GM21786 (cell line): ENCODE measurements at regions not wholly inside any gene's neighbourhood (a gene's known extent, or its start where the extent isn't known, plus 50 kb on each side); places are given as distances from the start of the nearest gene placed in this dataset.

Experiments
- ATAC-seq: cut with Tn5 transposase; IDR thresholded peaks from one replicate; pipeline ENCODE4 v1.9.1; 2021; ENCODE audit not compliant: unreplicated experiment

DNA sequence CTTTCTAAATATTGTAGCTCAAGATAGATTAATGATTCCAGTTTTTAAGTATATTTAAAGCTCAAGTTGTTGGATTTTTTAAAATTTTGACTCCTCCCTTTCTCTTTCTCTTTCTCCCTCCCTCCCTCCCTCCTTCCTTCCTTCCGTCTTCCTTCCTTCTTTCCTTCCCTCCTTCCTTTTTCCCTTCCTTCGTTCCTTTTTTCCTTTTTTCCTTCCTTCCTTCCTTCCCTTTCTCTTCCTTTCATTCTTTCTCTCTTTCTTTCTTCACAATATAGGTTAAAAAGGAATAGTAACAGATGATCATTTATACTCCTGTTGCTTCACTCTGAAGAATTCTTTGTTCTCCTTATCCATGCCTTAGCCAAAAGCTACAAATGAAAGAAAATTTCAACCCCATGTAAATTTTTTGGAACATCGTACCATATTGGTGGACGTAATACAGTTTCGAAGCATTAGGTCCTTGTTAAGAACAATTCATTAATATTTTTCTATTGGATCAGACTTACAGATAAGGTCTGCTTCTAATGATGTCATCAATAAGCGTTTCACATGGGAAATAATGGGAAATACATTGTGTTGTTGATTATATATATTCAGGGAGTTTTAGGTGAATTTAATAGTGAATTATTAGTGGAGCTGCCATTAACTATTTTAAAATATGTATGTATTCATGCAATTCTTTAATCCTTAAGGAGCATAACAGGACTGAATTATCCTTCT lies 139.6 kb upstream of the SLC35B3 start:
- no peak for ATAC-seq

DNA sequence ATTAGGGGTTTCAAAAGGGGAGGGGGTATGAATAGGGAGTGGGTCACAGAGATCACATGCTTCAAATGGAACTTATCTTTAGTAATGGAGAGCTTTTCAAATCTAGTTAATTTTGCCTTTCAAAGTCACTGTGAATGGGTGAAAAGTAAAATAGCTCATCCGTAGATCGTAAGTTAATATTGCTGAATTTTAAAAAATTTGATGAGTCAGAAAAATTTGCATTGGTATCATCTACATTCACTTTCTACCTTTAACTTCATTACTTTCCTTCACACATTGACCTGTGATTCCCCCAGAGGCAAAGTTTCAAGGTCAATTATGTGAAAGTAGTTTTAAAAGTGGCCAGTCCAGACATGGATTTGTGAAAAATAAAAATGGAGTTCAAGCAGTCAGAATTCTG lies 139.0 kb upstream of the SLC35B3 start:
- no peak for ATAC-seq

- no peak for ATAC-seq
These were observed 135.0 kb upstream of the SLC35B3 start for GRCh38 chr6:8570256-8570920.

DNA sequence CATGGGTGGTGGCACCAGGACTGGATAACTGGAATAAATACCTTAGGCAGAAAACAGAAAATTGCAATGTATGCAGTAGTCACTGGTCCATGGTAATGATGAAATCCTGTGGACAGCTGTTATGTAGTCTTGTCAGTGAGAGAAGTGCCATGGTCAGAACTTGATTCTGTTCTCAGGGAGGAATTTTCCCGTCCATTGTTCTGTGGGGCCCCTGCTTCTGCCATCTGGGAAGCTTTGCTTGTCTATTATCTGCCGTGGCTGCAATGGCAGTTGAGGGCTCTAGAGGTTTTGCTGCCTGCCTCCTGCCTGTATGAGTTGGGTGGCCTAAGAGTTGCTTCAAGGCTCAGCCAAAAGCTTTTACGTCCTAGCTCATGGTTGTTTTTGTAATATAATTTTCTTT lies 126.8 kb upstream of the SLC35B3 start:
- no peak for ATAC-seq

- ATAC-seq: no peak
These were observed 123.6 kb upstream of the SLC35B3 start for GRCh38 chr6:8558953-8559352.

GRCh38 chr6:8557014-8557748 lies 121.8 kb upstream of the SLC35B3 start:
- ATAC-seq: no peak

DNA sequence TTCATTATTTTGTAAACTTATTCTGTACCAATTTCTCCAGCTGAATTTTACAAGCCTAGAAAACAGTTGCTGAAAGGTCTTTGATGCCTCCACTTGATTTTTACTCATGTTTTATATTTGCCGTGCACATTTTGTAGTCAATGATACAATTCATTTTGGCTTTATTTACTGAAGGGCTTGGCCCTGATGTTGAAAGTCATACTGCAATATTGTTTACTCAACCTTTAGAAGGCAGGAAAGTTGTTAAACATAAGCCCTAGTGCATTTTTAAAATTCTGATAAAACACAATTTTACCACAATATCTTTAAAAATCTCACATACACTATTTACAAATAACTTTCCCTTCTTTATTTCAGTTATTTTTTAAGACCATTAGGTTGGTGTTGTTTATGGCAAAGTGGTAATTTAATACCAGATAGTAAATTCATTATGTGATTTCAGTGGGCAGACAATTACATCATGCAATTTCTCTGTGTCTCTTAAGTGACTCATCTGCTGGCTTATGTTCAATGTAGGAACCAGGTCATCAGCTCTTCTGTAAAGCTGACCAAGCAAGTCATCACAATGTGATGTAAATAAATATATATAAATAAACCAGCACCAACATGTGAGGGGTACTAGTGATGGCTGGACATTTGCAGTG lies 121.1 kb upstream of the SLC35B3 start:
- ATAC-seq: no peak

DNA sequence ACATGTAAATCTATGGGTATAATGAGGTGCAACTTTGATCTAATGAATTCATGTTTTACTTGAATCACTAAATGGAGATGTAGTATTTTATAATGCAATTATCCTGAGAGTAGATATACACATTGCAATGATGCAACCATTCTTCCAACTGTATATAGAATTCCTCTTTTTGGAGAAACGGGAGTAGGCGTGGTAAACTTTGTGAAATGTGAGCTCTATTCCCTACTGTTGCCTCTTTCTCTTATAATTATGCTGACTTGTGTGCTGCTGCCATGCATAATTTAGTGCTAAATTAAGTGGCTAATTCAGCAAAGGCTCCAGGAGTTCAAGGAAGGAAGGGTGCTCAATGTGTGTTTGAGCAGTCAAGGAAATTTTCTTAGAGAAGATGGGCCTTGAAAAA lies 116.6 kb upstream of the SLC35B3 start:
- no peak for ATAC-seq

DNA sequence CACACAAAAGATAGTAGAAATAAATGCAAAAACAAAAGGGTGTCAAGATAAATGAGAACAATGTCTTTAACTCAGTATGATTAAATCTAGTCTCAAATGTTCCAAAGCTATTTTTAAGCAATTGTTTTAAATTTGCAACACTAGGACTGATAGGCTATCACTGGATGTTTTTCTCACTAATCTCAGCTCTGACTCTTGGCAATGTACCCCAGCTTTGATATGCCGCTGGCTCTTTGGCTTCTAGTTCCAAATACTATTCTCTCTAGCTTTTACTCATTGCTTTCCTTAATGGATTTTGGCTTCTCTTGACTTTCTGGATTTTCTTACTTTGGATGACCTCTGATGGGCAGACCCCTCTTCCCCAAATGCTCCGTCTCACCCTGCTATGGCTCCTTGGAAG lies 116.0 kb upstream of the SLC35B3 start:
- ATAC-seq: no peak

DNA sequence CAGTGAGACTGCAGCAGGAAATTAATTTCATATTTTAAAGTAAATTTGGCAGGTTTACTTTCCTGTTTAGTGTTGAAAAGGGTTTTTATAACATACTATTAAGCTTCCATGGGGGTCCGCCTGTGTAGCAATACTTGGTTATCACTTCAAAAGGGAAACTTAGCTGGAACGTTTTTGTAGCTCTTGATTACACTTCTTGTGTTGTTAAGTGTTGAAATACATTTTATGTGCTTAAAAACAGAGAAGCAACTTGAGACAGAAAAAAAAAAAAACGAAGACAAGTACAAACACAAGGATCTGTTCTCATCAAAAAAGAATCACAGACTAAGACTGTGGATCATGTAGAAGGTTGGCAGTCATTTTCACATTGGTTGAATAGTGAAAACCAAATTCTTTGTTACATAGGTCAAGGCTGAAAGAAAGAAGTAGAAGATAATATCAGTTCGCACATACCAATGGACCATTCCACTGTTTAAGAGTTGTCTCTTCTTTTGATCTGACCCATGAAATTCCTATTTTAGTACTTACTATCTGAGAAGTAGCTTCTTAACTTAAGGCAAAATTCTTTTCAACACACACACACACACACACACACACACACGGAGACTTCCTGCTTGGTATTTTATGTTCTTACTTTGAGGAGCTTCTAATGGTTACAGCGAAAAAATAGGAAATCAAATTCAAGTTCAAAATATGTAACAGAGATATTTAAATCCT lies 113.9 kb upstream of the SLC35B3 start:
- no peak for ATAC-seq

DNA sequence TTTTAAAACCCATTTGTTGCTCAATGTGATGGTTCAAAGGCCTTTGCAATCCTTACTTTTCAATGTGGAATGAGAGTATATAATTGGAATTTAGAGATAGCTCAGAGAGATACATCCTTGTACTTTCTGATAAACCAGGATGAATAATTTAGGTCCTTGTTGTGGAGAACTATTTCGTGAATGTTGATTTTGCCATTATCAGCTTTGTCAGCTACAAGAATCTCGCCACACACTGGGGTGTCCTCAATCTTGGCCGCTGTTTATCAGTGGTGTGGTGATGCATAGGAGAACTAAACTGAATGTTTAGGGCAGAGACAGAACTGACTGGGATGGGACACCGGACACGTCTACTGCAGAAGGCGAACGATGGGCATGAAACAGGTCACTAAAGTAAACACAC lies 111.2 kb upstream of the SLC35B3 start:
- ATAC-seq: no peak

DNA sequence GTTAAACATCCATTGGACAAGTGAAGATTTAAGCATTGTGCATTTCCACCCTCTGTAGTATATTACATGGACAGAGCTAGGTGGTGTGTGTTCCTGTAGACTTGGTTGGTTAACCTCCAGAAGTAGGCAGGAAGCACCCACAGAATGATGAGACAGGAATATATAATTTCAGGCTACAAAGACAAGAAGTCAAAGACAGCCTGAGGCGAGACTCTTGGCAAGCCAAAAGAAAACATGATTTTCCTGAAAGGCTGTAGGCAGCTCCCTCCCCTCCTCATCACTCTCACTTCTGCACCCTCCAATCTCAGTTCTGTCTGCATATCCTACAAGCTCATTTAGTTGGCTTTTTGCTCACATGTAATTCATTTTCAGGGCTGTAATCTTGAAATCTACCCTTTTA lies 110.0 kb upstream of the SLC35B3 start:
- ATAC-seq: no peak

GRCh38 chr6:8543714-8544113 lies 108.4 kb upstream of the SLC35B3 start:
- ATAC-seq: no peak

GRCh38 chr6:8539453-8539852 lies 104.1 kb upstream of the SLC35B3 start:
- no peak for ATAC-seq

DNA sequence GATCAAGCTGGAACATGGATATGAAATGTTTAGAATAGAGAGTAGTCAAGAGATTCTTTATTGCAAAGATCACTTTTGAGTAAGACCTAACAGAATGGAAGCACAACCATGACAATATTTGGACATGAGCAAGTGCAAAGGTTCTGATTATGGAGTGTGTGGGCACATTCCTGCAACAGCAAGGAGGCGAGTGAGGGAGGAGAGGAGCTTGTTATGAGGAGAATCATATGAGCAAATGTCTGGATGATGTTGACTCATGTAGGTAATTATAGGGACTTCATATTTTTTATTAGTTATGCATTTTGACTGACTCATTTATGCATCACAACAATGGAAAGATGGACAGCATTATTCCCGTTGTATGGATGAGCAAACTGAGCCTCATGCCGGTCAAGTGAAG lies 100.8 kb upstream of the SLC35B3 start:
- no peak for ATAC-seq

DNA sequence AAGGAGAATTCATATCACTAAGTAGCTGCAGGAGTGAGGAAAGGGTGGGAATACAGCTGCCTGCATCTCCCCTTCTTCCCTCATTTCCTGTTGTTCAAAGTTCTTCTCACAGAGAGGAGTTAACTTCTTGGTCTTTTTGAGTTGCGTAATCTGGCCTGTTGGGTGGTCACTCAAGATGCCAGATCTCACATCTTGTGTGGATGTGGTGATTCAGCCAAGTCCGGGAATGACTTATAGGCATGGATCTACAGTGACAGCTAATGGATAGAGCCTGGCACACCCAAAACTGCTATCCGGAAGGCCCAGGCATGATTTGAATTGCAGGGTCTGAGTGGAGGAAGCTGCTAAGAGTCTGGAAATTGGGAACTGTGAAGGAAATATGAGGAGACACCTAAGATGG lies 100.2 kb upstream of the SLC35B3 start:
- ATAC-seq: no peak

GRCh38 chr6:8530785-8531435 lies 95.6 kb upstream of the SLC35B3 start:
- ATAC-seq: no peak

GRCh38 chr6:8529250-8529649 lies 93.9 kb upstream of the SLC35B3 start:
- ATAC-seq: no peak

DNA sequence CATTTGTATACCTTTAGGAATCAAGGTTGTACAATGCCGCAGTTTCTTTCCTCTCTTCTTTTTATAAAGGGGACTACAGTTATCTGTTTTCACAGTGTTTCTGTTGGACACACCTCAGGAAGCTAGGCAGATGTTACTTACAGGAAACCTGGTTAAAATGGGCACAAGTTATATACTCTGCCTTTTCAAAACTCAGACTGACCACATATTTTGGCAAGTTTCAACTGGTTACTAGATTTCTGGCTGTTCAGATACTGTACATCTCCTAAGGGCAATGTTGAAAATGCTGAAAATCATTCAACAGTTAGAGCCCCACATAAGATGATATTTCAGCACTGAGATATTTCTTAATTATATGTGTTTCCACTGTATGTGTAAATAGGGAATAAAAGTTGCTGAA lies 92.5 kb upstream of the SLC35B3 start:
- no peak for ATAC-seq

GRCh38 chr6:8526624-8527023 lies 91.3 kb upstream of the SLC35B3 start:
- no peak for ATAC-seq

DNA sequence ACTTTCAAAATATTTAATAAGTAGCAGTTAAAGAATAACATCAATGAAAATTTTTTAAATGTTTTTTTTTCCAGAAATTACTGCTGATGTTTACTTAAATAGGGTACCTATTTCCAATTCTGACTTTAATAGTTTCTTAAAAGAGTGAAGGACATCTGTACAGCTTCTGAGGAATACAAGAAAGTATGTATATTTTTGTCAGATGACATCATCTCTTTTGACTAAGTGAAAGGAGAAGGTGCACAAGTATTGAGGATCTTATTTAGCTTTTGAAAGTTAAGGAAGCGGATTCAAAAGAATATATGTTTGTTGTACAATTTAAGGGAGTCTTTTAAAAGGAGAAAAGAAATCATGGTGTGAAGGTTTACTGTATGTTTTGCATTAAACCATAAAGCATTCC lies 90.0 kb upstream of the SLC35B3 start:
- ATAC-seq: no peak
